Middle frontal gyrus (tissue), 1 donor: ENCODE measurements at regions not wholly inside any gene's neighbourhood (a gene's known extent, or its start where the extent isn't known, plus 50 kb on each side); places are given as distances from the start of the nearest gene placed in this dataset.
"Not testable (repeated sequence)": the region's sequence is repeated elsewhere in the genome, so short reads cannot be mapped to it uniquely, and the experiment has no call there.

Experiments
- DNase-seq: peaks from one replicate; pipeline ENCODE4 v3.0.0-alpha.2; 2015; ENCODE audit warnings: low spot score; ENCODE audit errors: extremely low spot score

DNA sequence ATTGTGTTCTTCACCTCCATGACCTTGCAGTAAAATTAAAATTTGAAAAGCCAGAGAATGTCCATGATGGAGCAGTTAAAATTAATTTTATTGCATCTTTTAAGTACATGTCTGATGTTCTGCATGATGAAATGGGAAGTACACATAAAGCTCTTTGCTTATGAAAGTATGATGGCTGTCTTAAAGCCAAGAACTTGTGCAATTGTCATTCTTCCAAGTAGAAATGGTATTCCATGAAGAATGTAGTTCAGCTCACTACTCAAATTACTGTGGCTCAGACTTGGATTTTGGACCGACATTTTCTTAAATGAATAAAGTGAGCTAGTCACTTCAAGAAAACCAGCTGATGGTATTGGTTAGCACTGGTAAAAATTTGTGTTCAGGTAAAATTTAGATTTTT lies 161.7 kb upstream of the CXCL13 start:
- DNase-seq, result no peak

- DNase-seq, result no peak
These were observed 159.8 kb upstream of the CXCL13 start for GRCh38 chr4:77445823-77446222.

DNA sequence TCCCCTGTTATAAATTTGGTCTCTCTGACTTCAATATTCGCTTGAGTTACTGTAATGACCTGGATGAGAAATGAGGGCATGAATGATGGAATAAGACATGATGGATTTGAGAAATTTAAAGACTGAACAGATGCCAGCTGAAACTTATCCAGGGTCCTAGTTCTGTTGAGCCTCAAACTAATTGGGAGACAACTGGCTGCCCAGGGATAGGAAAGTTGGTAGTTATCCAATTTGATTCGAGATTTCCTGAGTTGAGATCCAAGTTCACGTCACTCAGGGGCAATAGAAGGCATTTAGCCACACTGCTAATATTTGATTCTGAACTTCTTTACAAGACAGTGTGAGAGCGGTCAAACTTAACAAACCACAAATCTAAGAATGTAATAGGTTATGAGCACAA lies 159.0 kb upstream of the CXCL13 start:
- no peak for DNase-seq

GRCh38 chr4:77449171-77449570 lies 156.4 kb upstream of the CXCL13 start:
- DNase-seq, result no peak

DNA sequence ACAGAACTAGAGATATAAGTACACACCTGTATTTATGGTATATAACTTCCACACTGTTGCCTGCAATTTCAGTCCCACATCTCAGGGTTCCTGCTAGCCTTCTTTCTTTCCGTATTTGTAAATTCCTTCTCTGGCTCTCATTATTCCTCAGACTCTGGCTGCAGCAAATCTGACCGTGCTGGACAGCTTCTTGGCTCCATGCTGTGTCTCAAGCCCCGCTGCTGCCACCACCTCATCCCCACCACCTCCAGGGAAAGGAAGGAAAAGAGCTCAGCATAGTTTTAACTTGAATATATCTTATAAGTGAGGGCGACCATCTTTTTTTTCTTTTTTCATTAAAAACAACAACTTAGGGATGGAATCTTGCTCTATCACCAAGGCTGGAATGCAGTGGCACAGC lies 155.6 kb upstream of the CXCL13 start:
- DNase-seq, result no peak

- DNase-seq, result no peak
These were observed 154.1 kb upstream of the CXCL13 start for GRCh38 chr4:77451530-77451929.

DNA sequence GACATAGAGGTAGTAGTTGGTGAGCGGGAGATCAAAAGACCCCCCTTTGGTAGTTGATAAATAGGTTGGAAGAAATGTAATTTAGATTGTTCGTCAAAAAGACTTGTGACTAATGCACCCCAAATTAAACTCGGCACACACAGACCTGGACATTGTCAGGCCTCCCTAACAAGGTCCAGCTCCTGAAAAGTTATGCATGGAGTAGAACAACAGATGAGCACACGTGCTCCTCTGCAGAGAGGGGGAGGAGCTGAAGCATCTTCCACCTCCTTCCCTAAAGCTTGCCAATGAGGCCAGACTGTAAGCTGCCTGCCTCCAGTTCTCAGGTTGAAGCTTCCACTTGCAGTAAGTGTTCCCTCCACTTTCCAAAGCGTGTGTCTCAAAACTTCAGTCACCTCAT lies 153.5 kb upstream of the CXCL13 start:
- not testable (repeated sequence) for DNase-seq

- no peak for DNase-seq
These were observed 151.7 kb upstream of the CXCL13 start for GRCh38 chr4:77453911-77454310.

DNA sequence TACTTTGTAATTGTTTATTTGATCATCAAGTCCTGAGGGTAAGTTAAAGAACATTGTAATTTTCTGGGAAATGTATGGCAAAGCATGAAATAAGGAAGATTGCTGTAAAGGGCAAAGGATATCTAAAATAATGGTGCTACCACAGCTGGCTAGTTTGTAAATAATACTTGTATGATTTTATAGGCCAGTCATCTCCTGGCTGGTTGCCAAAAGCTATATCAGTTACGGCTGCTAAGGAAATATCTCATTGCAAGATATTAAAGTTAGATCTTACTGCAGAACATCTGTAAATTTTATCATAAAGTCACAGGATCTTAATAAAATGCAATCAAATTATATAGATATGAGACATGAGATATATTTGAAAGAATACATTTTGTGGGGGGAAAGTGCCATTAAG lies 150.8 kb upstream of the CXCL13 start:
- no peak for DNase-seq

DNA sequence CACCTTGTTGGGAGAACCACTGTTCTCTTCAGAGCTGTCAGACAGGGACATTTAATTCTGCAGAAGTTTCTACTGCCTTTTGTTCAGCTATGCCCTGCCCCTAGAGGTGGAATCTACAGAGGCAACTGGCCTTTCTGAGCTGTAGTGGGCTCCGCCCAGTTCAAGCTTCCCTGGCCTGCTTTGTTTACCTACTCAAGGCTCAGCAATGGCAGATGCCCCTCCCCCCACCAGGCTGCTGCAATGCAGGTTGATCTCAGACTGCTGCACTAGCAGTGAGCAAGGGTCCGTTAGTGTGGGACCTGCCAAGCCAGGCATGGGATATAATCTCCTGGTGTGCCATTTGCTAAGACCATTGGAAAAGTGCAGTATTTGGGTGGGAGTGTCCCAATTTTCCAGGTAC lies 141.5 kb upstream of the CXCL13 start:
- DNase-seq, result not testable (repeated sequence)

DNA sequence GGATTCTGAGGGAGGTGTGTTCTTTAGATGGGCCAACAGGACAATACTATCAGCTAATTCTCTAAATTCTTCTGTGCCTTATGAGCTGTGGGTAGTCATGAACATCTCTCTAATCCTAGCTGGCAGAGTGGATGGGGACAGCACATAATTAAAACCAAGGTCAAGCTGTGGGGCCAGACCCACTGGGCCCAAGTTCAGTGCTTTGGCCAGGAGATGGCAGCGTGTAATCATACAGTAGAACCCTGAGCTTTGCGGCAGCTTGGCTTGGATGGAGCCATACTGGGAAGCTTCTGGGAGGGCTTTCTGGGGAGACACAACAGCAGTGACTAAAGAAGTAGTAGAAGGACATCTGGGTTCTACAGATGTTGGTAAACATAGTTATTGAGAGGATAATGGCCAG lies 140.3 kb upstream of the CXCL13 start:
- DNase-seq, result no peak

DNA sequence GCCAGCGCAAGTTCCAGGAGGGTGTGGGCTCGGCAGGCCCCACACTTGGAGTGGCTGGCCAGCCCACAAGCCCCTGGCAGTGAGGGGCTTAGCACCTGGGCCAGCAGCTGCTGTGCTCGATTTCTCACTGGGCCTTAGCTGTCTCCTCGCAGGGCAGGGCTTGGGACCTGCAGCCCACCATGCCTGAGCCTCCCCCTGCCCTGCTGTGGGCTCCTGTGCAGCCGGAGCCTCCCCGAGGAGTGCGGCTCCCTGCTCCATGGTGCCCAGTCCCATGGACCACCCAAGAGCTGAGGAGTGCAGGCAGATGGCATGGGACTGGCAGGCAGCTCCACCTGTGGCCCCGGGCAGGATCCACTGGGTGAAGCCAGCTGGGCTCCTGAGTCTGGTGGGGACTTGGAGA lies 139.2 kb upstream of the CXCL13 start:
- DNase-seq, result no peak

DNA sequence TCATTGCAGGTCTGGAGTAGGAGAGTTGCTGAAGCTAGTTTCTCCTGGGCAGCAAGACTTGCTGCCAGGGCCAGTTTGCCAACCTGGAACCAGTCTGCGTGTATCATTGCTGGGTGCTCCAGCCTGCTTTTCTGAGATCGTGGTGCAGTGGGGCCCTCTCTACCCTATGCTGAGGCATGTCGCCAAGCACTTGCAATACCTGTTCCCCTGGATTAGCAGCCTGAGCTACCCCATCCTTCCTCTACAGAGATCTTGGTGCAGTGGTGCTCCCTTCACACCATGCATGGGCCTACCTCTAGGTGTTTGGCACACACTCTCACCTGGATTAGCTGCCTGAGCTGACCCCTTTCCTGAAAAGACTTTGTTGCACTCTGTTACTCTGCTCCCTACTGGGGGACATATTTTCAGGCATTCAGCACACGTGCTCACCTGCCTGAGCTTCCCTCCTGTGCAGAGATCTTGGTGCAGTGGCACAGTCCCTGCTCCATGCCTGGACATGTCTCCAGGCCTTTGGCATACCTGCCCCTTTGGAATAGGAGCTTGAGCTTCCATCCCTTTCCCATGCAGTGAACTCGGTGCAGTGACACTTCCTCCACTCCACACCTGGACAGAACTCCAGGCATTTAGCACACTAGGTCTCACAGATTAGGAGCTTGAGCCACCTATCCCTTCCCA lies 133.7 kb upstream of the CXCL13 start:
- DNase-seq, result no peak

DNA sequence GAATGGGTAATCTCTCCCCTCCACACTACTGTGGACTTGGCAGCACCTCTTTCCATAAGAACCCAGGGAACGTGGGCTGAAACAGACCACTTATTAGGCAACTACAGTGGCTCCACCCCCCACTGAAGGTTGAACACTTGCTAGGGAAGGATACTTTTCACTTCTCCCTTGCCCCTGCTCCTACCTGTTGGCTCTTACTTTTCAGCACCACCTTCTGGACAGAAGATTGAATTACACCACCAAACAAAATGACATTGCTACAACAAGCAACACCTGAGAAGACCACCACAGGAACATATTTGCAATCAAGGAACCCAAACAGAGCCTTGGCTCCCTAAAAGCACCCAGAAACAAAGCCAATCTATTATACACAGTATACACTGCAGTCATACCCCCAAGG lies 132.1 kb upstream of the CXCL13 start:
- DNase-seq, result no peak

GRCh38 chr4:77481856-77482255 lies 123.8 kb upstream of the CXCL13 start:
- DNase-seq, result no peak

GRCh38 chr4:77488882-77489281 lies 116.7 kb upstream of the CXCL13 start:
- DNase-seq, result no peak

- no peak for DNase-seq
These were observed 112.4 kb upstream of the CXCL13 start for GRCh38 chr4:77493120-77493752.

- DNase-seq, result no peak
These were observed 111.6 kb upstream of the CXCL13 start for GRCh38 chr4:77493829-77494551.

GRCh38 chr4:77496457-77496856 lies 109.2 kb upstream of the CXCL13 start:
- DNase-seq, result no peak

DNA sequence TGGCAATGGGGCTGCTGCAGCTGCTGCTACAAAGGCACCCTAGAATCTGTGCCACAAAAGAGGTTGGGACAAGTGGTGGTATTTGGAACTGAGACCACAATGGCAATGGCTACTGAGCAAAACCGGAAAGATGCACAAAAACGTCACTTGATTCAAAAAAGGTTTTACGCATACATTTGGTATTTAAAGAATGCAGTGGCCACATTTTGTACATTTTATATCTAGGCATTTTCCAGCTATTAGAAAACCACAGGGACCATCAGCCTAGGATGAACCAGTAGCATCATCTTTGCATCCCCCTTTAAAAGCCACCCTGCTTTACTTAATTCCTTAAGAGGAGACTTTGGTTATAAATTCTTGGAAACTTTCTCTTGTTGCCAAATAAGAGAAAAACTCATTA lies 104.8 kb upstream of the CXCL13 start:
- no peak for DNase-seq

DNA sequence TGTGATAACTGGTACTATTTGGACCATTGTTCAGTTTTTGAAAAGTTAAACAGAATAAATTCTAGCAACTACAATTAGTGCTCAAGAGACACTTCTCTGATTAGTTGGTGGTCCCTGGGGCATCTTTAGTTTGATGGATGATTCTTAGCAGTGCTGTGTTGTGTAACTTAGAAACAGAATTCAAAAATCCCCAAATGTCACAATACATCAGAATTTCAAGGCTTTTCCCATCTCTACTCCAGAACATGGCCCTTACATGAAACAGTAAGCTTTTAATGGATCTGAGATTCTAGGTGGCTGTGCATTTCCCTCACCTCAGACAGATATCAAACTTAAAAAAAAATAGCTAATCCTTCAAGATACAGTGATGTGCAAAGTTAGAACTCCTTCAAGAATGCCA lies 104.4 kb upstream of the CXCL13 start:
- no peak for DNase-seq

GRCh38 chr4:77501851-77502250 lies 103.8 kb upstream of the CXCL13 start:
- DNase-seq, result no peak

- DNase-seq, result no peak
These were observed 101.2 kb upstream of the CXCL13 start for GRCh38 chr4:77504407-77504806.
